ENCODE measurements at regions not wholly inside any gene's neighbourhood (a gene's known extent, or its start where the extent isn't known, plus 50 kb on each side); places are given as distances from the start of the nearest gene placed in this dataset.

DNA sequence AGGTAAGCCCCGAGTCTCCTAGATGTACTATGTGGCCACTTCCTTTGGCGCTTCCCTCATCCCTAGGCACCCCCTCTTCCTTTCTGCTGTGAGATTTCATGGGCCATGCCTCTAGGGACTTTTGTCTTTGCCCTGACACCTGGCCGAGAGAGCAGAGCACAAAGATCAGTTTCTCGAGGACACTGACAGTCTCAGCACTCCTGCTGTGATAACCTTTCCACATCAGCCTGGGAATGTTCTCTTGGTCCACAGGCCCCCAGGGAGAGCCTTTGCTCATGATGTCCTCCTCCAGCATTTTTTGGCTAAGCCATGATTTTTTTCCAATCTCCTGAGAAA, 127.0 kb upstream of the CPEB4 start:
- ATAC-seq (replicated peaks in 1 of 4): no peak
- Histone ChIP-seq H3K9me3 (no peaks in the 10 kb centered on the region), H3K27ac (ENCODE audit: low read length) (no peak overlapping the region), H3K36me3 (ENCODE audit: control insufficient read depth in 2 of 2, extremely low read depth in 1 of 2, insufficient read depth in 1 of 2, low read length in 1 of 2) (no peaks in the 10 kb centered on the region), H3K4me3 (ENCODE audit: control insufficient read depth in 1 of 2, extremely low read depth in 1 of 2, low read length in 1 of 2) (no peak overlapping the region), H3K4me1 (ENCODE audit: control insufficient read depth in 1 of 2, extremely low read depth in 1 of 2, insufficient read depth in 2 of 2, low read length in 2 of 2) (no peaks in the 10 kb centered on the region), H3K27me3 (replicated peaks in 1 of 2; ENCODE audit: control insufficient read depth in 2 of 2, extremely low read depth in 1 of 2, insufficient read depth in 2 of 2, low read length in 1 of 2) (peaks cover 0 to 12% of the 10 kb centered on the region in 2 experiments)
- WGBS (ENCODE audit: insufficient coverage): 90% methylated on average over 3 of the region's 4 CpGs
- H3K4me1 Mint-ChIP-seq: no peaks in the 10 kb centered on the region
- no peaks in the 10 kb centered on the region for H3K36me3 Mint-ChIP-seq
- no peak for DNase-seq
- no peak overlapping the region for H3K4me3 Mint-ChIP-seq
- POLR2A ChIA-PET: no interaction called here
- peaks cover 0 to 6% of the 10 kb centered on the region in 2 donors for H3K27me3 Mint-ChIP-seq
- CTCF ChIA-PET: no interaction called here
- no peak overlapping the region for H3K27ac Mint-ChIP-seq
- H3K9me3 Mint-ChIP-seq: no peaks in the 10 kb centered on the region

DNA sequence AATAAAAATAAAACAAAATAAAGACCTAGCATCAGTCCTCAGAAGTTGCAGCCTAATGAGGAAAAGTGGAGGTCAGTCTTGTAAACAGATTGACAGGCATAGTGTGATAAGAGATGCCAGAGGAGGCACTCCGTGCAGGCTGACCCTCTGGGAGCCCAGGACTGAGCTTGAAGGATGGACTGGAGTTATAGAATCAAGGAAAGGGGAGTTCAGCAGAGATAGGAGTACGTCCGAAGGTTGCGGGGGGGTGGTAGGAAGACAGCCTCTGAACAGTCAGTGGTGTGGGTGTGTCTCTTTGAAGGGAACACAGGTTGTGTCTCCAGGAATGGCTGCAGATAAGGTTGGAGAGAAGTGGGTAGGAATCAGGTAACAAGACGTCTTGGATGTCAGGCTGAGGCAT, 126.1 kb upstream of the CPEB4 start:
- CTCF ChIA-PET: no interaction called here
- POLR2A ChIA-PET: no interaction called here

DNA sequence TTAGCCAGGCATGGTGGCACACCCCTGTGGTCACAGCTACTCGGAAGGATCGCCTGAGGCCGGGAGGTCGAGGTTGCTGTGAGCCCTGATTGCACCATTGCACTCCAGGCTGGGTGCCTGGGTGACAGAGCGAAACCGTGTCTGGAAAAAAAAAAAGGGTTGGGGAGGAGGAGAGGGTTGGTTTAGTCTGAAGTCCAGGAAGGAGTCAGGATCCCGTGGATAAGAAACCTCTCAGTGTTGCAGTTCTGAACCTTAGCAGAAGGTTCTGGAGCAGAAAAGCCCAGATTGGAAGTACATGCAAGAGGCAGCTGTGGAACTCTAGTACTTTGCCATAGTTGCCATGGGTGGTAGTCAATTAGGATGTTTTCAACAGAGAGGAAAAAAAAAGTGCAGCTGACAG, 125.2 kb upstream of the CPEB4 start:
- H3K4me3 ChIP-seq (ENCODE audit: control insufficient read depth in 1 of 2, extremely low read depth in 1 of 2, low read length in 1 of 2): no peak overlapping the region
- DNase-seq: no peak
- 79% methylated on average over 7 of the region's 7 CpGs for WGBS (ENCODE audit: insufficient coverage)
- CTCF ChIA-PET: no interaction called here
- H3K36me3 ChIP-seq (ENCODE audit: control insufficient read depth in 2 of 2, extremely low read depth in 1 of 2, insufficient read depth in 1 of 2, low read length in 1 of 2): no peaks in the 10 kb centered on the region
- H3K27me3 ChIP-seq (replicated peaks in 1 of 2; ENCODE audit: control insufficient read depth in 2 of 2, extremely low read depth in 1 of 2, insufficient read depth in 2 of 2, low read length in 1 of 2): peaks cover 0 to 7% of the 10 kb centered on the region in 2 experiments
- H3K4me1 ChIP-seq (ENCODE audit: control insufficient read depth in 1 of 2, extremely low read depth in 1 of 2, insufficient read depth in 2 of 2, low read length in 2 of 2): no peaks in the 10 kb centered on the region
- H3K27ac ChIP-seq (ENCODE audit: low read length): no peak overlapping the region
- Mint-ChIP-seq H3K9me3 (no peaks in the 10 kb centered on the region), H3K27me3 (peaks cover 0 to 6% of the 10 kb centered on the region in 2 donors), H3K4me1 (no peaks in the 10 kb centered on the region), H3K36me3 (no peaks in the 10 kb centered on the region), H3K4me3 (no peak overlapping the region), H3K27ac (no peak overlapping the region)
- POLR2A ChIA-PET: no interaction called here
- H3K9me3 ChIP-seq: no peaks in the 10 kb centered on the region
- ATAC-seq (replicated peaks in 1 of 4): no peak

More for the DNA sequence above, 126.1 kb upstream of the CPEB4 start:
- H3K27me3 Mint-ChIP-seq: peaks cover 0 to 6% of the 10 kb centered on the region in 2 donors
- Histone ChIP-seq H3K27me3 (replicated peaks in 1 of 2; ENCODE audit: control insufficient read depth in 2 of 2, extremely low read depth in 1 of 2, insufficient read depth in 2 of 2, low read length in 1 of 2) (peaks cover 0 to 9% of the 10 kb centered on the region in 2 experiments), H3K4me3 (ENCODE audit: control insufficient read depth in 1 of 2, extremely low read depth in 1 of 2, low read length in 1 of 2) (no peak overlapping the region), H3K27ac (ENCODE audit: low read length) (no peak overlapping the region), H3K9me3 (no peaks in the 10 kb centered on the region), H3K4me1 (ENCODE audit: control insufficient read depth in 1 of 2, extremely low read depth in 1 of 2, insufficient read depth in 2 of 2, low read length in 2 of 2) (no peaks in the 10 kb centered on the region), H3K36me3 (ENCODE audit: control insufficient read depth in 2 of 2, extremely low read depth in 1 of 2, insufficient read depth in 1 of 2, low read length in 1 of 2) (no peaks in the 10 kb centered on the region)
- no peaks in the 10 kb centered on the region for H3K36me3 Mint-ChIP-seq
- H3K9me3 Mint-ChIP-seq: no peaks in the 10 kb centered on the region
- WGBS (ENCODE audit: insufficient coverage): 81% methylated on average over 5 of the region's 5 CpGs
- H3K4me3 Mint-ChIP-seq: no peak overlapping the region
- DNase-seq (no peak), ATAC-seq (replicated peaks in 1 of 4) (no peak)
- no peaks in the 10 kb centered on the region for H3K4me1 Mint-ChIP-seq
- H3K27ac Mint-ChIP-seq: no peak overlapping the region

DNA sequence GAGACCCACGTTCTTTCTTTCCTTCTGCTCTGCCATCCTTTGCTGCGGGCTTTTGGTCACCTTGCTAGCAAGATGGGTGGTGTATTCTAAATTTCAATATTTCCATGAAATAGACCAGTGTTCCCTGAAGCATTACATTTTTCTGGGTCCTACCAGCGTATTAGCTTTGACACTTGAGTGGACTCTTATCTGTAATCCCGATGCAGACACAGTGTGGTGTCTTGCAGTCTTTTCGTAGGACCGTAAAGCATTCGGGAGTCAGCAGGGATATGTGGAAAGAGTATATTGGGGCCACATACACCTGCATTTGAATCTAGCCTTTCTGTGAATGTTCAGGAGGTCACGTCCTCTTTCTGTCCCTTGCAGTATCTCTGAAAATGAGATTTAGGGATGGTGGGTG, 124.7 kb upstream of the CPEB4 start:
- H3K36me3 Mint-ChIP-seq: no peaks in the 10 kb centered on the region
- WGBS (ENCODE audit: insufficient coverage): 80% methylated on average over 6 of the region's 8 CpGs

DNA sequence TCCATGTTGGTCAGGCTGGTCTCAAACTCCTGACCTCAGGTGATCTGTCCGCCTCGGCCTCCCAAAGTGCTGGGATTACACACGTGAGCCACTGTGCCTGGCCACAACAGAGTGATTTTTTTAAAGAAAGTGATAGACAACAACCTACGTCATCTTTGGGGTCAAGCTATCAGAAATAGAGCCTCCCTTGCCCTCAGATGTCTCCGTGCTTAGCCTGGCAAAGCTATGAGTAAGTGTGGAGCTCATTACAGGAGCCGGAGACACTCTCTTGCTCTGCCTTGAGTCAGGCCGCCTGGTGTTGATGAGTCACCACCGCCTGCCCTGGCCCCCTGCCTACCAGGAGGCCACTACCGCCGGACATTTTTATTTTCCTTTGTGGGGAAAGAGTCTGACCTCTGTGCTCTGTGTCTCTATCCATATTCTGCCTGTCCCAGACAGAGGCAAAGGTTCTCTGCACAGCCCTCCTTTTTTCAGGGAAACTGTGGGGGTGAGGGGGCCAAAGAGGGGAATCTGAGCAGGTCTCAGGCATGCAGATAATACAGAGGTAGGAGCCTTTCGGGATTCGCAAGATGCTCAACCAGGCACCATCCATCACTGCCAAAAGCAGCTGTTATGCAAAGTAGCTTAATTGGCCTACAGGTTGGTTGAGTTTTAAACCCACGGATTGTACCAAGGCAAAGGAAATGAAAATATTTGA, 123.7 kb upstream of the CPEB4 start:
- no peaks in the 10 kb centered on the region for H3K9me3 ChIP-seq
- Mint-ChIP-seq H3K27ac (no peak overlapping the region), H3K27me3 (peaks cover 0 to 6% of the 10 kb centered on the region in 2 donors), H3K36me3 (no peaks in the 10 kb centered on the region), H3K4me1 (no peaks in the 10 kb centered on the region), H3K4me3 (no peak overlapping the region), H3K9me3 (no peaks in the 10 kb centered on the region)
- DNase-seq (no peak), ATAC-seq (replicated peaks in 1 of 4) (no peak)
- POLR2A ChIA-PET: no interaction called here
- H3K36me3 ChIP-seq (ENCODE audit: control insufficient read depth in 2 of 2, extremely low read depth in 1 of 2, insufficient read depth in 1 of 2, low read length in 1 of 2): no peaks in the 10 kb centered on the region
- H3K4me1 ChIP-seq (ENCODE audit: control insufficient read depth in 1 of 2, extremely low read depth in 1 of 2, insufficient read depth in 2 of 2, low read length in 2 of 2): no peaks in the 10 kb centered on the region
- H3K4me3 ChIP-seq (ENCODE audit: control insufficient read depth in 1 of 2, extremely low read depth in 1 of 2, low read length in 1 of 2): no peak overlapping the region
- H3K27ac ChIP-seq (ENCODE audit: low read length): no peak overlapping the region
- WGBS (ENCODE audit: insufficient coverage): 78% methylated on average over 8 of the region's 13 CpGs
- CTCF ChIA-PET: interaction anchor here in 1 of 2 donors (0.6 kb wide), 1 partner anchor 217 kb away, joined by 3 read pairs; no protein-coding TSS in a partner anchor
- peaks cover 0 to 5% of the 10 kb centered on the region in 2 experiments for H3K27me3 ChIP-seq (replicated peaks in 1 of 2; ENCODE audit: control insufficient read depth in 2 of 2, extremely low read depth in 1 of 2, insufficient read depth in 2 of 2, low read length in 1 of 2)

More for the DNA sequence above, 124.7 kb upstream of the CPEB4 start:
- POLR2A ChIA-PET: no interaction called here
- H3K27ac Mint-ChIP-seq: no peak overlapping the region
- no peaks in the 10 kb centered on the region for H3K9me3 Mint-ChIP-seq
- ATAC-seq (replicated peaks in 1 of 4) (no peak), DNase-seq (no peak)
- peaks cover 0 to 6% of the 10 kb centered on the region in 2 donors for H3K27me3 Mint-ChIP-seq
- no peak overlapping the region for H3K4me3 ChIP-seq (ENCODE audit: control insufficient read depth in 1 of 2, extremely low read depth in 1 of 2, low read length in 1 of 2)
- no peaks in the 10 kb centered on the region for H3K9me3 ChIP-seq
- no peak overlapping the region for H3K27ac ChIP-seq (ENCODE audit: low read length)
- no peaks in the 10 kb centered on the region for H3K36me3 ChIP-seq (ENCODE audit: control insufficient read depth in 2 of 2, extremely low read depth in 1 of 2, insufficient read depth in 1 of 2, low read length in 1 of 2)
- CTCF ChIA-PET: interaction anchor here in 1 of 2 donors (0.6 kb wide), 1 partner anchor 988 kb away, joined by 8 read pairs; no protein-coding TSS in a partner anchor
- no peaks in the 10 kb centered on the region for H3K4me1 Mint-ChIP-seq
- no peak overlapping the region for H3K4me3 Mint-ChIP-seq
- H3K27me3 ChIP-seq (replicated peaks in 1 of 2; ENCODE audit: control insufficient read depth in 2 of 2, extremely low read depth in 1 of 2, insufficient read depth in 2 of 2, low read length in 1 of 2): peaks cover 0 to 5% of the 10 kb centered on the region in 2 experiments
- no peaks in the 10 kb centered on the region for H3K4me1 ChIP-seq (ENCODE audit: control insufficient read depth in 1 of 2, extremely low read depth in 1 of 2, insufficient read depth in 2 of 2, low read length in 2 of 2)

DNA sequence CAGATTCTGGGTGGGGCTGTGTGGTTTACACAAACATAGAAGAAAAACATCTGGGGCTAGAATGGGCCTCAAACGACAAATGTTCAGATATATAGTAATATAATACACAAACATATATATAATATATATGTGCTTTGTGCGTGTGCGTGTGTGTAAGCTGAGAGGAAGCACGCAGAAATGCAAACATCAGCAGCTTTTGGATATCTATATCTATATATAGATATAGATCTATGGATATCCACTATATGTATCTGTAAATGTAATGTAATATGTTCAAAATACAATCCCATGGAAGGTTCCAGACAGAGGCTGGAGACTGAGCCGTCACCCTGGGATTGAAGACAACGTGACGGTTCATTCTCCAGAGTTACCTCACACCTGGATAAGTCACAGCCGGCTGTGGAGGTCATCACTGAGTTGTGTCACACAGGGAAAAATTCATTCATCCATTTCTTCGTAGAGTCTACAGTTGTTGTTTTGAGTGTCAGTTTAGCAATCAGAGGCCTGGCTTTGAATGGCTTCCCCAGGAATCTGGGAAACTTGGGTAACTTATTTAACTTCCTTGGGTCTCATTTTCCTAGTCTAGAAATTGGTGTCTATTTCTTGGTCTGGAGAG, 123.0 kb upstream of the CPEB4 start:
- no peak overlapping the region for H3K27ac ChIP-seq (ENCODE audit: low read length)
- H3K4me3 ChIP-seq (ENCODE audit: control insufficient read depth in 1 of 2, extremely low read depth in 1 of 2, low read length in 1 of 2): no peak overlapping the region
- no peak overlapping the region for H3K27ac Mint-ChIP-seq
- POLR2A ChIA-PET: no interaction called here
- no peaks in the 10 kb centered on the region for H3K36me3 ChIP-seq (ENCODE audit: control insufficient read depth in 2 of 2, extremely low read depth in 1 of 2, insufficient read depth in 1 of 2, low read length in 1 of 2)
- no peaks in the 10 kb centered on the region for H3K4me1 Mint-ChIP-seq
- ATAC-seq (replicated peaks in 1 of 4): no peak
- H3K27me3 ChIP-seq (replicated peaks in 1 of 2; ENCODE audit: control insufficient read depth in 2 of 2, extremely low read depth in 1 of 2, insufficient read depth in 2 of 2, low read length in 1 of 2): peaks cover 0 to 3% of the 10 kb centered on the region in 2 experiments
- no peaks in the 10 kb centered on the region for H3K4me1 ChIP-seq (ENCODE audit: control insufficient read depth in 1 of 2, extremely low read depth in 1 of 2, insufficient read depth in 2 of 2, low read length in 2 of 2)
- no peaks in the 10 kb centered on the region for H3K9me3 Mint-ChIP-seq
- no CpG with 5 or more reads among the region's 9 CpGs for WGBS (ENCODE audit: insufficient coverage)
- no peak overlapping the region for H3K4me3 Mint-ChIP-seq
- H3K36me3 Mint-ChIP-seq: no peaks in the 10 kb centered on the region
- CTCF ChIA-PET: no interaction called here
- no peak for DNase-seq
- no peaks in the 10 kb centered on the region for H3K9me3 ChIP-seq
- H3K27me3 Mint-ChIP-seq: peaks cover 5 to 6% of the 10 kb centered on the region in 2 donors

All from T-cell (primary cell).